ENCODE measurements at regions not wholly inside any gene's neighbourhood (a gene's known extent, or its start where the extent isn't known, plus 50 kb on each side); places are given as distances from the start of the nearest gene placed in this dataset.

- no peak for DNase-seq (ENCODE audit: low read depth, low spot score)
- H3K27ac ChIP-seq (ENCODE audit: control insufficient read depth, insufficient read depth, low read length), result no peak overlapping the region
- H3K9me3 ChIP-seq (ENCODE audit: control insufficient read depth, low read depth, low read length), result no peaks in the 10 kb centered on the region
Measured at GRCh38 chr14:26833621-26834176, 235.9 kb upstream of the NOVA1 start.

GRCh38 chr14:26835979-26836570, 238.2 kb upstream of the NOVA1 start:
- Histone ChIP-seq H3K9ac (ENCODE audit: control insufficient read depth, extremely low read depth, insufficient read depth, low read length) (no peak overlapping the region), H3K4me2 (ENCODE audit: control insufficient read depth, extremely low read depth, insufficient read depth, low read depth, low read length) (no peak overlapping the region), H4K20me1 (ENCODE audit: control insufficient read depth, extremely low read depth, insufficient read depth, low read length) (no peaks in the 10 kb centered on the region), H3K27ac (ENCODE audit: control insufficient read depth, insufficient read depth, low read length) (no peak overlapping the region), H3K36me3 (ENCODE audit: control insufficient read depth in 2 of 2, extremely low read depth in 1 of 2, insufficient read depth in 2 of 2, low read length in 2 of 2) (no peaks in the 10 kb centered on the region), H3K79me2 (ENCODE audit: control insufficient read depth, insufficient read depth, low read length) (no peaks in the 10 kb centered on the region), H3K9me3 (ENCODE audit: control insufficient read depth, low read depth, low read length) (no peaks in the 10 kb centered on the region), H3K4me1 (ENCODE audit: control insufficient read depth, extremely low read depth, insufficient read depth, low read length) (no peaks in the 10 kb centered on the region), H3K27me3 (ENCODE audit: control insufficient read depth, extremely low read depth, insufficient read depth, low read length) (no peaks in the 10 kb centered on the region), H2AFZ (ENCODE audit: control insufficient read depth, low read length) (no peak overlapping the region), H3K4me3 (ENCODE audit: control insufficient read depth in 2 of 3, extremely low read depth in 1 of 3, insufficient read depth in 2 of 3, low read depth in 1 of 3, low read length in 3 of 3) (no peak overlapping the region), H3K9me1 (ENCODE audit: control insufficient read depth, extremely low read depth, insufficient read depth, low read length) (no peaks in the 10 kb centered on the region)
- dilution Hi-C loops (cut with MboI; ENCODE audit: extremely low pct_ligation_motif_present, low sequenced_read_pairs), result no loop called here
- no peak for DNase-seq (ENCODE audit: low read depth, low spot score)
- TF ChIP-seq EZH2 (IDR thresholded peaks at IDR 0.05; ENCODE audit: low read length), result no peak
- TF ChIP-seq CTCF (optimal IDR thresholded peaks at IDR 0.05 in 1 of 3, IDR thresholded peaks at IDR 0.05 in 1 of 3, conservative IDR thresholded peaks at IDR 0.05 in 1 of 3; ENCODE audit: extremely low read depth in 1 of 3, insufficient read depth in 2 of 3, low read length in 3 of 3), result no peak
- no peak for FAIRE-seq

More at GRCh38 chr14:26833621-26834176, 235.9 kb upstream of the NOVA1 start:
- H3K27me3 ChIP-seq (ENCODE audit: control insufficient read depth, extremely low read depth, insufficient read depth, low read length), result no peaks in the 10 kb centered on the region
- no peak overlapping the region for H3K4me3 ChIP-seq (ENCODE audit: control insufficient read depth in 2 of 3, extremely low read depth in 1 of 3, insufficient read depth in 2 of 3, low read depth in 1 of 3, low read length in 3 of 3)
- no peaks in the 10 kb centered on the region for H3K79me2 ChIP-seq (ENCODE audit: control insufficient read depth, insufficient read depth, low read length)
- H3K4me2 ChIP-seq (ENCODE audit: control insufficient read depth, extremely low read depth, insufficient read depth, low read depth, low read length), result no peak overlapping the region
- dilution Hi-C loops (cut with MboI; ENCODE audit: extremely low pct_ligation_motif_present, low sequenced_read_pairs), result no loop called here
- H3K9ac ChIP-seq (ENCODE audit: control insufficient read depth, extremely low read depth, insufficient read depth, low read length), result no peak overlapping the region
- TF ChIP-seq EZH2 (IDR thresholded peaks at IDR 0.05; ENCODE audit: low read length) (no peak), CTCF (optimal IDR thresholded peaks at IDR 0.05 in 1 of 3, IDR thresholded peaks at IDR 0.05 in 1 of 3, conservative IDR thresholded peaks at IDR 0.05 in 1 of 3; ENCODE audit: extremely low read depth in 1 of 3, insufficient read depth in 2 of 3, low read length in 3 of 3) (no peak)
- FAIRE-seq, result no peak
- no peaks in the 10 kb centered on the region for H3K9me1 ChIP-seq (ENCODE audit: control insufficient read depth, extremely low read depth, insufficient read depth, low read length)
- H2AFZ ChIP-seq (ENCODE audit: control insufficient read depth, low read length), result no peak overlapping the region
- H4K20me1 ChIP-seq (ENCODE audit: control insufficient read depth, extremely low read depth, insufficient read depth, low read length), result no peaks in the 10 kb centered on the region
- no peaks in the 10 kb centered on the region for H3K36me3 ChIP-seq (ENCODE audit: control insufficient read depth in 2 of 2, extremely low read depth in 1 of 2, insufficient read depth in 2 of 2, low read length in 2 of 2)
- H3K4me1 ChIP-seq (ENCODE audit: control insufficient read depth, extremely low read depth, insufficient read depth, low read length), result no peaks in the 10 kb centered on the region

Data from keratinocyte (primary cell).